Activated CD4-positive, alpha-beta T cell treated with anti-CD3 and anti-CD28 coated beads for 48 hours (primary cell): ENCODE measurements at regions not wholly inside any gene's neighbourhood (a gene's known extent, or its start where the extent isn't known, plus 50 kb on each side); places are given as distances from the start of the nearest gene placed in this dataset.

Experiments
- DNase-seq: peaks from one replicate; pipeline ENCODE4 v3.0.0-alpha.2; 2020

GRCh38 chr16:86894029-86894567 is 315.7 kb downstream of the FOXL1 start:
- DNase-seq, result no peak

GRCh38 chr16:86894925-86895324 is 316.6 kb downstream of the FOXL1 start:
- DNase-seq, result no peak

GRCh38 chr16:86895606-86896005 is 317.3 kb downstream of the FOXL1 start:
- no peak for DNase-seq

GRCh38 chr16:86896976-86897375 is 318.6 kb downstream of the FOXL1 start:
- no peak for DNase-seq

- no peak for DNase-seq
These were observed 319.1 kb downstream of the FOXL1 start for GRCh38 chr16:86897486-86897885.

- no peak for DNase-seq
These were observed 320.0 kb downstream of the FOXL1 start for GRCh38 chr16:86898386-86898785.

GRCh38 chr16:86899151-86899550 is 320.8 kb downstream of the FOXL1 start:
- DNase-seq, result no peak

- DNase-seq, result no peak
These were observed 321.4 kb downstream of the FOXL1 start for GRCh38 chr16:86899757-86900156.

- DNase-seq, result no peak
These were observed 323.1 kb downstream of the FOXL1 start for GRCh38 chr16:86901483-86901882.

GRCh38 chr16:86902656-86903001 is 324.3 kb downstream of the FOXL1 start:
- DNase-seq, result no peak

- DNase-seq, result no peak
These were observed 324.7 kb downstream of the FOXL1 start for GRCh38 chr16:86903068-86903467.

- DNase-seq, result no peak
These were observed 327.0 kb downstream of the FOXL1 start for GRCh38 chr16:86905302-86905701.

- no peak for DNase-seq
These were observed 328.3 kb downstream of the FOXL1 start for GRCh38 chr16:86906623-86907022.

GRCh38 chr16:86909359-86910160 is 331.2 kb downstream of the FOXL1 start:
- DNase-seq, result no peak

GRCh38 chr16:86910161-86910769 is 331.9 kb downstream of the FOXL1 start:
- DNase-seq, result no peak

- DNase-seq, result no peak
These were observed 333.1 kb downstream of the FOXL1 start for GRCh38 chr16:86911437-86911958.

- DNase-seq, result no peak
These were observed 335.5 kb downstream of the FOXL1 start for GRCh38 chr16:86913886-86914285.

GRCh38 chr16:86914876-86915717 is 336.7 kb downstream of the FOXL1 start:
- DNase-seq, result no peak

- DNase-seq, result no peak
These were observed 339.4 kb downstream of the FOXL1 start for GRCh38 chr16:86917471-86918365.

- DNase-seq, result no peak
These were observed 340.3 kb downstream of the FOXL1 start for GRCh38 chr16:86918637-86919036.

GRCh38 chr16:86919078-86919477 is 340.7 kb downstream of the FOXL1 start:
- DNase-seq, result no peak
